HepG2 (cell line): ENCODE measurements at regions not wholly inside any gene's neighbourhood (a gene's known extent, or its start where the extent isn't known, plus 50 kb on each side); places are given as distances from the start of the nearest gene placed in this dataset.

Experiments used
- ATAC-seq: fragments of 200-7000 bp; cut with Tn5 transposase; 3 replicates; pipeline ENCODE4 v1.9.1; 2020; ENCODE audit warnings: mild to moderate bottlenecking, moderate library complexity
- BruUV-seq: library from RNA; stranded (reverse); fragments of 400-500 nt; replicated peaks from 2 replicates; lab custom pipeline; 2021; lab: Mats Ljungman, UMichigan
- CTCF ChIA-PET: fragments of 300-600 bp; formaldehyde crosslinking; extraction: SDS; loops from one replicate; lab custom pipeline; 2021; ENCODE audit warnings: low total read pairs, inconsistent platforms, low intra/inter-chr PET ratio; lab: Yijun Ruan, JAX
- POLR2A ChIA-PET: fragments of 350-600 bp; sonication (Branson Sonifier 250); formaldehyde crosslinking; loops from one replicate; lab custom pipeline; 2020; ENCODE audit warnings: antibody characterized with exemption, inconsistent platforms; lab: Yijun Ruan, JAX
- DNase-seq: peaks from one replicate; pipeline ENCODE4 v3.0.0-alpha.2; 2015; ENCODE audit warnings: low spot score
- FAIRE-seq: peaks from 3 replicates; lab custom pipeline; 2011; peaks lifted over from hg19 to GRCh38; lab: Jason Lieb, UNC
- H2AFZ ChIP-seq: one replicate; pipeline ENCODE4 v1.6.1; 2011; ENCODE audit warnings: low read length, inconsistent platforms
- H3K27ac ChIP-seq: fragments of 300-600 bp; 3 replicates; pipeline ENCODE4 v1.8.0; 2011; ENCODE audit warnings: mixed run types, mild to moderate bottlenecking, mixed read lengths, low read length, inconsistent platforms; ENCODE audit not compliant: insufficient read depth; ENCODE audit errors: extremely low read length
- H3K27me3 ChIP-seq, 2 experiments: fragments of 200-600 bp in 1 of 2; 2 replicates in 1 of 2; 3 replicates in 1 of 2; pipeline versions ENCODE4 v1.6.0 to v1.8.0; 2011; ENCODE audit warnings: low read length in 2 of 2, mild to moderate bottlenecking in 2 of 2, moderate library complexity in 2 of 2, inconsistent platforms in 1 of 2; ENCODE audit not compliant: insufficient read depth in 2 of 2, control insufficient read depth in 1 of 2
- H3K36me3 ChIP-seq, 2 experiments: fragments of 200-600 bp in 1 of 2; replicated peaks in 1 of 2; 2 replicates in 1 of 2; 3 replicates in 1 of 2; pipeline versions ENCODE4 v1.5.1 to v1.8.0; 2011; ENCODE audit warnings: low read length in 2 of 2, inconsistent platforms in 1 of 2; ENCODE audit not compliant: insufficient read depth in 2 of 2, control insufficient read depth in 1 of 2
- H3K4me1 ChIP-seq: 2 replicates; pipeline ENCODE4 v1.5.1; 2012; ENCODE audit warnings: low read length, inconsistent platforms; ENCODE audit not compliant: insufficient read depth
- H3K4me2 ChIP-seq: 2 replicates; pipeline ENCODE4 v1.6.0; 2011; ENCODE audit warnings: low read depth, low read length, inconsistent platforms
- H3K4me3 ChIP-seq, 3 experiments: fragments of 200-600 bp in 1 of 3; sonication (generic), shearing (Covaris generic) in 1 of 3; replicated peaks in 1 of 3; 2 replicates each; pipeline ENCODE4 v1.5.1; 2011 to 2016; ENCODE audit warnings: low read length in 3 of 3, inconsistent platforms in 2 of 3, low read depth in 2 of 3, mild to moderate bottlenecking in 2 of 3, control low read depth in 1 of 3, mixed read lengths in 1 of 3; ENCODE audit not compliant: insufficient read depth in 1 of 3
- H3K79me2 ChIP-seq: one replicate; pipeline ENCODE4 v1.6.1; 2011; ENCODE audit warnings: low read length, inconsistent platforms; ENCODE audit not compliant: insufficient read depth
- H3K9ac ChIP-seq: 2 replicates; pipeline ENCODE4 v1.6.0; 2011; ENCODE audit warnings: mild to moderate bottlenecking, low read depth, low read length, inconsistent platforms; ENCODE audit not compliant: insufficient read depth
- H3K9me3 ChIP-seq: 2 replicates; pipeline ENCODE4 v1.5.1; 2012; ENCODE audit warnings: mild to moderate bottlenecking, low read length
- H4K20me1 ChIP-seq: 2 replicates; pipeline ENCODE4 v1.6.0; 2011; ENCODE audit warnings: inconsistent platforms, mild to moderate bottlenecking, low read length, moderate library complexity; ENCODE audit not compliant: insufficient read depth
- CAMTA2 ChIP-seq: sonication (generic); formaldehyde crosslinking; IDR thresholded peaks from 2 replicates; pipeline ENCODE4 v1.4.0; 2020; ENCODE audit warnings: mild to moderate bottlenecking, missing genetic modification reagents, borderline replicate concordance
- KDM6A ChIP-seq: IDR thresholded peaks from 2 replicates; pipeline ENCODE4 v1.6.1; 2016; ENCODE audit warnings: low read depth
- MAFF ChIP-seq: IDR thresholded peaks from 2 replicates; pipeline ENCODE4 v1.6.1; 2011; ENCODE audit warnings: low read depth, low read length, improper control_type of control experiment
- MAFK ChIP-seq, 2 experiments: IDR thresholded peaks in 1 of 2; conservative IDR thresholded peaks in 1 of 2; 2 replicates each; pipeline ENCODE4 v1.6.1; 2011; ENCODE audit warnings: improper control_type of control experiment in 2 of 2, low read length in 2 of 2
- PRPF4 ChIP-seq: fragments of 200-400 bp; formaldehyde crosslinking; IDR thresholded peaks from 2 replicates; pipeline ENCODE4 v1.6.1; 2016; ENCODE audit warnings: low read length, low read depth; ENCODE audit not compliant: poor library complexity, severe bottlenecking
- SPEN ChIP-seq: sonication (generic); formaldehyde crosslinking; IDR thresholded peaks from 2 replicates; pipeline ENCODE4 v1.5.1; 2020; ENCODE audit warnings: low read depth, mild to moderate bottlenecking, missing genetic modification reagents
- ZFP62 ChIP-seq: sonication (generic); formaldehyde crosslinking; IDR thresholded peaks from 2 replicates; pipeline ENCODE4 v1.4.0; 2020; ENCODE audit warnings: missing genetic modification reagents
- ZNF432 ChIP-seq: sonication (generic); formaldehyde crosslinking; IDR thresholded peaks from 2 replicates; pipeline ENCODE4 v1.5.0; 2020; ENCODE audit warnings: missing genetic modification reagents, mild to moderate bottlenecking, borderline replicate concordance
- WGBS: methylation state at CpG from one replicate; pipeline ENCODE4 v1.1.6; 2017; ENCODE audit warnings: low lambda C conversion rate; 5-methylcytosine and 5-hydroxymethylcytosine counted together
- in situ Hi-C: cut with HindIII; loops from 2 replicates; pipeline ENCODE4 v1.10.0; 2017; ENCODE audit warnings: low pct_unique_long_range_greater_than_20kb; ENCODE audit not compliant: extremely low pct_ligation_motif_present
- intact Hi-C: fragments of 100-400 bp; cut with micrococcal nuclease; formaldehyde crosslinking; loops from one replicate; pipeline ENCODE4 v1.10.0; 2022; ENCODE audit not compliant: unreplicated experiment
- TF ChIP-seq, protein P1 (sequence below): sonication (generic); formaldehyde crosslinking; IDR thresholded peaks from 2 replicates; pipeline ENCODE4 v1.8.1; 2023; ENCODE audit warnings: mild to moderate bottlenecking, moderate library complexity, missing genetic modification reagents
- TF ChIP-seq, protein P2 (sequence below): IDR thresholded peaks from 2 replicates; pipeline ENCODE4 v1.6.1; 2016; ENCODE audit warnings: mild to moderate bottlenecking
- TF ChIP-seq, protein P3 (sequence below): sonication (generic); formaldehyde crosslinking; IDR thresholded peaks from 2 replicates; pipeline ENCODE4 v1.4.0; 2020; ENCODE audit warnings: missing genetic modification reagents, borderline replicate concordance

- TF ChIP-seq, protein P1, sequence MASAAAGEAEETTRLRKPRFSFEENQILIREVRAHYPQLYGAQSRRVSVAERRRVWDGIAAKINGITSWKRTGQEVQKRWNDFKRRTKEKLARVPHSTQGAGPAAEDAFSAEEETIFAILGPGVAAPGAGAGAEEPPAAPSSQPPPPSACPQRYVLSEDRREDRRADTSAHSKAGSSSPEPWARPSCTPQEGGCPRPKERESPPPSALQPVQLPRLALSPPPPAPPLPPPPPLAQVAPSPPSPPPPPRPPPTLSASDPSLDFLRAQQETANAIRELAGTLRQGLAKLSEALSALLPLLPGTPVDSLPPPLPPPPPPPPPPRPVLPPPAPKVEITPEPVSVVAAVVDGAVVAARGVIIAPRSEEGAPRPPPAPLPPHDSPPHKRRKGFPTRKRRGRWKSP, result no peak
- TF ChIP-seq ZNF432 (no peak), SPEN (no peak), KDM6A (no peak)
- TF ChIP-seq, protein P2, sequence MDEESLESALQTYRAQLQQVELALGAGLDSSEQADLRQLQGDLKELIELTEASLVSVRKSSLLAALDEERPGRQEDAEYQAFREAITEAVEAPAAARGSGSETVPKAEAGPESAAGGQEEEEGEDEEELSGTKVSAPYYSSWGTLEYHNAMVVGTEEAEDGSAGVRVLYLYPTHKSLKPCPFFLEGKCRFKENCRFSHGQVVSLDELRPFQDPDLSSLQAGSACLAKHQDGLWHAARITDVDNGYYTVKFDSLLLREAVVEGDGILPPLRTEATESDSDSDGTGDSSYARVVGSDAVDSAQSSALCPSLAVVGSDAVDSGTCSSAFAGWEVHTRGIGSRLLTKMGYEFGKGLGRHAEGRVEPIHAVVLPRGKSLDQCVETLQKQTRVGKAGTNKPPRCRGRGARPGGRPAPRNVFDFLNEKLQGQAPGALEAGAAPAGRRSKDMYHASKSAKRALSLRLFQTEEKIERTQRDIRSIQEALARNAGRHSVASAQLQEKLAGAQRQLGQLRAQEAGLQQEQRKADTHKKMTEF (CRISPR knock-in tag), result no peak
Measured at GRCh38 chr5:74222806-74223205, 417.7 kb downstream of the ENC1 start (continued).

DNA sequence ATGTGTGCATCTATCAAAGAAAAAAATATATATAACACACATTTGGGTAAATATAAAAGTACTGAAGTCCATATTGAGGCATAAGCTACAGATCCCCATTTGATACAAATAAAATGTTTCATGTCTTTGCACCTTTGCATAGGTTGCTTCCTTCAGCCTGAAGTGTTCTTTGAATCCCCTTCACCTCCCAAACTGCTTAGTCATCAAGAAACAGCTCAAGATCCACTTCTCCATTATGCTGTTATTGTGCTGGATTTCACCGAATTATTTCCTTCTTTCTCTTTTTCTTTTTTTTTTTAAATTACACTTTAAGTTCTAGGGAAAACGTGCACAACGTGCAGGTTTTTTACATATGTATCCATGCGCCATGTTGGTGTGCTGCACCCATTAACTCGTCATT is 419.1 kb downstream of the ENC1 start:
- in situ Hi-C loops, result no loop called here
- ATAC-seq (no peak), DNase-seq (no peak), FAIRE-seq (no peak)
- BruUV-seq, result no TSS peak
- H3K4me2 ChIP-seq, result no peak overlapping the region
- no peak overlapping the region for H2AFZ ChIP-seq
- CTCF ChIA-PET, result no interaction called here
- TF ChIP-seq PRPF4 (no peak), ZFP62 (CRISPR knock-in tag) (no peak), MAFK (conservative IDR thresholded peaks at IDR 0.05 in 1 of 2, IDR thresholded peaks at IDR 0.05 in 1 of 2; ENCODE audit: low read length in 2 of 2) (peak; percentile 85 to 88), MAFF (peak; percentile 81), CAMTA2 (CRISPR knock-in tag) (no peak)
- TF ChIP-seq, protein P3, sequence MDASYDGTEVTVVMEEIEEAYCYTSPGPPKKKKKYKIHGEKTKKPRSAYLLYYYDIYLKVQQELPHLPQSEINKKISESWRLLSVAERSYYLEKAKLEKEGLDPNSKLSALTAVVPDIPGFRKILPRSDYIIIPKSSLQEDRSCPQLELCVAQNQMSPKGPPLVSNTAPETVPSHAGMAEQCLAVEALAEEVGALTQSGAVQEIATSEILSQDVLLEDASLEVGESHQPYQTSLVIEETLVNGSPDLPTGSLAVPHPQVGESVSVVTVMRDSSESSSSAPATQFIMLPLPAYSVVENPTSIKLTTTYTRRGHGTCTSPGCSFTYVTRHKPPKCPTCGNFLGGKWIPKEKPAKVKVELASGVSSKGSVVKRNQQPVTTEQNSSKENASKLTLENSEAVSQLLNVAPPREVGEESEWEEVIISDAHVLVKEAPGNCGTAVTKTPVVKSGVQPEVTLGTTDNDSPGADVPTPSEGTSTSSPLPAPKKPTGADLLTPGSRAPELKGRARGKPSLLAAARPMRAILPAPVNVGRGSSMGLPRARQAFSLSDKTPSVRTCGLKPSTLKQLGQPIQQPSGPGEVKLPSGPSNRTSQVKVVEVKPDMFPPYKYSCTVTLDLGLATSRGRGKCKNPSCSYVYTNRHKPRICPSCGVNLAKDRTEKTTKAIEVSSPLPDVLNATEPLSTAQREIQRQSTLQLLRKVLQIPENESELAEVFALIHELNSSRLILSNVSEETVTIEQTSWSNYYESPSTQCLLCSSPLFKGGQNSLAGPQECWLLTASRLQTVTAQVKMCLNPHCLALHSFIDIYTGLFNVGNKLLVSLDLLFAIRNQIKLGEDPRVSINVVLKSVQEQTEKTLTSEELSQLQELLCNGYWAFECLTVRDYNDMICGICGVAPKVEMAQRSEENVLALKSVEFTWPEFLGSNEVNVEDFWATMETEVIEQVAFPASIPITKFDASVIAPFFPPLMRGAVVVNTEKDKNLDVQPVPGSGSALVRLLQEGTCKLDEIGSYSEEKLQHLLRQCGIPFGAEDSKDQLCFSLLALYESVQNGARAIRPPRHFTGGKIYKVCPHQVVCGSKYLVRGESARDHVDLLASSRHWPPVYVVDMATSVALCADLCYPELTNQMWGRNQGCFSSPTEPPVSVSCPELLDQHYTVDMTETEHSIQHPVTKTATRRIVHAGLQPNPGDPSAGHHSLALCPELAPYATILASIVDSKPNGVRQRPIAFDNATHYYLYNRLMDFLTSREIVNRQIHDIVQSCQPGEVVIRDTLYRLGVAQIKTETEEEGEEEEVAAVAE, result no peak
- no peaks in the 10 kb centered on the region for H3K4me1 ChIP-seq
- POLR2A ChIA-PET, result no interaction called here
- H3K36me3 ChIP-seq, result no peaks in the 10 kb centered on the region
- intact Hi-C loops, result no loop called here
- no peak overlapping the region for H3K4me3 ChIP-seq
- 0 out of 5 replicates have a peak, but pooled peaks cover 0 to 3% of the 10 kb centered on the region in 2 experiments for H3K27me3 ChIP-seq
- WGBS, result 56% methylated on average over 5 of the region's 5 CpGs
- peaks cover 5% of the 10 kb centered on the region; the same call in 1 of the 2 replicates for H3K9me3 ChIP-seq
- H3K9ac ChIP-seq, result no peak overlapping the region
- H3K79me2 ChIP-seq, result no peaks in the 10 kb centered on the region
- H4K20me1 ChIP-seq, result no peaks in the 10 kb centered on the region
- no peak overlapping the region for H3K27ac ChIP-seq
